HG03565 (cell line): ENCODE measurements at regions not wholly inside any gene's neighbourhood (a gene's known extent, or its start where the extent isn't known, plus 50 kb on each side); places are given as distances from the start of the nearest gene placed in this dataset.

Source experiments
- ATAC-seq: cut with Tn5 transposase; IDR thresholded peaks from one replicate; pipeline ENCODE4 v1.9.1; 2021; ENCODE audit warnings: mild to moderate bottlenecking, moderate library complexity; ENCODE audit not compliant: unreplicated experiment

DNA sequence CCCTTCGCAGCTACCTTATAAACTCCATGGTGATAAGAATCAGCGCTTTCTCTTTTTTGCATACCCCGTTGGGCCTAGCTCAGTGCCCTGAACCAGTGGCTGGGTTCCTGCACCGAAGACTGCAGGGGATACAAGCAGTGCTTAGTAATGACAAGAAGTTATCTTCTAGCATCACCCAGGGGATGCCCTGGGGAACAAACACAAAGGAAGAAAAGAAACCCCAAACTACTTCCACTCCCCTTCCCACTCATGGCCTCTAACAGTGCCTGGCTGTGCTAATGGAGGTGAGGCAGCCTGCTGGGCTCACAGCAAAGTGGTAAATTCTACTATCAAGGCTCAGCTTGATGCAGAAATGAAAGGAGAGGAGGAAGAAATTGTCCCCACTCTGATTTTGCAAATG is 314.7 kb downstream of the TXNL1 start:
- ATAC-seq: no peak

- no peak for ATAC-seq
Observed at GRCh38 chr18:56322406-56322805, 316.0 kb downstream of the TXNL1 start.

- no peak for ATAC-seq
Observed at GRCh38 chr18:56321470-56321869, 316.9 kb downstream of the TXNL1 start.

DNA sequence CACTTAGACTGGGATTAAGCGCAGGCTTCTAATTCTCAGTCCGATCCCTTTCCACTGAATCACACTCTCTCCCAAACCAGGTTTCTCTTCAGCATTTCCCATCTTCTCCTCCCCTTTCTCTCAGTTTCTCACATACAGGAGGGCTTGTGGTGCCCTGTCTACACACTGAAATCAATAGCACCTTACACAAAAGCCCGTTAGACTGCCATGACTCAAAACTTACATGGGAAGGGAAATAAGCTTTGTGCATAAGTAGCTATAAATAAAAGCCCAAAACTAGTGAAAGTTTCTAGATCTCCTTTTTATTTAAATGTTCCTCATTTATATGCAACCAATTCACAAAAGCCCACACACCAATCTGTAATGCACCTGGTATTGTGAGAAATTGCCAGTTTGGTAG is 318.4 kb downstream of the TXNL1 start:
- no peak for ATAC-seq

DNA sequence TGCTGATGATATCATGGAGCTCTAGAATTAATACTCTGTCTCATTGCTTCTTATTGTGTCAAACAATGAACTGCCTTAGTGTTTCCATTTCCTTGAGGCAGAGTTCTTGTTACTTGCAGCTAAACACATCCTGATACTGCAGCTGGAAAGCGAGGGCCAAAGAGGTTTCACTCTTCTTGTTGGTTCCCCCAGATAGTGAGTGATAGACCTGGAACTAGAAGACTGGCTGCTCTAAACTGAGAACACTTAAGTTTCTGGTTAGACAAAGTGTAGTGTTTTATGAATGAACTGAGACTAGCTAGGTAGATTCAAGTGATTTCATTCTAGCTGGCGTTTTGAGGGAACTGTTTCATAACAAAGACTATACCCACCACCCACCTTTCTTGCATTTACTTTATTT is 321.7 kb downstream of the TXNL1 start:
- no peak for ATAC-seq

DNA sequence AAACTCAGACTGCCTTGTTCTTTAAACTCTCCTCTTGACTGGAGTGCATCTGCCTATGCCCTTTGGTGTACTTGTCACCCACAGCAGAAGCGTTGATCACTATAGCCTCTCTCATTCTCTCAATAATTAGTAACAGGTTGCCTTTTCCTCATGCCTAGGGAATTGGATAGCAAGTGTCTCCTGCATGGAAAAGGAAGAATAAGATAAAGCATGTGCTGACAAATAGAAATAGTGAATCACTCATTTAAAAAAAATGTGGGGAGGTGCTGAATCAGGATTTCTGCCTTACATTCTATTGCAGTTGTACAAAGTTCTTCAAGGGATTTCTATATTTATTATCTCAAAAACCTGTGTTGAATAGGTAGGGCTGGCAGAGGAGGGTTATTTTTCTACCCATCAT is 323.0 kb downstream of the TXNL1 start:
- no peak for ATAC-seq

GRCh38 chr18:56314396-56314795 is 324.0 kb downstream of the TXNL1 start:
- ATAC-seq: no peak

GRCh38 chr18:56312551-56313335 is 325.6 kb downstream of the TXNL1 start:
- ATAC-seq: no peak

GRCh38 chr18:56309104-56309503 is 329.3 kb downstream of the TXNL1 start:
- ATAC-seq: no peak

DNA sequence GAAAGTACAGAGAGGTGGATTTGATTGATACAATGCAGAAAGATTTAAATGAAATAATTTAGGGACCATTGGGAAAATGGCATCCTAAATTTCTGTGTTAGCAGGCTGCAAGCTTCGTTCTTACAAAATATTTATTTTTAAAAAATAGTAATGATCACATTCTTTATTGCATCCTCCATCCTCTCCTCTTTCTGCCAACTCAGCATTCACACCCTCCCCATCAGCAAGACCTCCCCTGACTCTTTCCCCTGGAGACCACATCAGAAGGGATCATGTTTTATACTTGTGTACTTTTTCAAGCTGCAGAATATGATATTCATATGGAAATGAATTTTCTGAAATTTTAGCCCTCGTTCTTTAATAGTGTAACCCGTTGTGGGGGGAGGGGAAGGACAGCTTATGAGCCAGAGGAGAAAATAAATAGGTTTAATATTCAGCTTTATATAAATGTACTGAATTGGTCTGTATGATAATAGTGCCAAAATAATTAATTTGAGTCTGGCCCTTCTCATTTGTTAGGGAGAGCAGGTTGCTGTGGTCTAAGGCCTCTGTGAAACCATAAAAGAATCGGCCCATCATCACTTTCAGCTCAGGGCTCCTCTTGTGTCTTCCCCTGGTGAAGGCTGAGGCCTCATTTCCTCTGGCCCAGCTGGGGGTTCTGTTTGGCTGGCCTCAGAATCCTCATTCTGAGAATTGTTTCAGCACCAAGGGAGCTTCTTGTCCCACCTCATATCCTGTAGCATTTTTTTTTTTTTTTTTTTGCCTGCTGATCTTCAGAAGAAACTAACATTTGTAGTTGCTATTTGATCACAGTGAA is 330.8 kb downstream of the TXNL1 start:
- no peak for ATAC-seq

DNA sequence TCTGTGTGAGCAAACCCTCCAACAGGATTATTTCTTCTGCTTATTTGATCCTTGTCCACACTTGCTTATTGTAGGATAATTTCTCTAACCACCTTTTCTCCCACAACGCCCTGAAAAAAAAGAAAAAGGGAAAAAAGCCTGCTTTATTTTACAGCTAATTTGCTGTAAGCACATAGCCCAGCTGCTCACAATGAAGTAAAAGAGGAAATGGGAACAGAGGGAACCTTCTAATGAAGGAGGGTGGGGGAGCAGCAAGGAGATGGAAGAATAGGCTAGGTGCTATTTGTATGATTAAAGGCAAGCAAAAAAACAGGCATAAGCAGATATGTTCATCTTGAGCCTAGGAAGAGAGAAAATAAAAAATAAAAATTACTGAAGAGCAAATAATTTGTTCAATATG is 331.6 kb downstream of the TXNL1 start:
- no peak for ATAC-seq

- no peak for ATAC-seq
Observed at GRCh38 chr18:56305583-56305982, 332.8 kb downstream of the TXNL1 start.

DNA sequence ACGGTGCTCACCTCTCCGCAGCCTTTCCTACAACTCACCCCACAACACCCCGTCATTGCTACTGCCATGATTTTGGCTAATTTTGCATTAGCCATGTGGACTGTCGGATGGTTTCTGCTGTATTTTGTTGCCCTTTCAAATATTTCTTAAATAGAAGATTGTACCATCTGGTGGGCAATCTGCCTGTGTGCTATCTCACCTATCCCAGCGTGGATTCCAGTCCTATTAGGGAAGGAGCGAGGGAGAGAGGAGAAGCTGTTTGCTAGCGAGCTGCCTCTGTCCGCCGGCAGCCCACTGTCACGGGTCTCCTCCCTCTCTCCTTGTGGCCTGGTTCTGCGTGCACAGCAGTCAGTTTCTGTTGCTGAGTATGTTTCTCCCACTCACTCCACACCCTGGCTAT is 336.2 kb downstream of the TXNL1 start:
- ATAC-seq: no peak

DNA sequence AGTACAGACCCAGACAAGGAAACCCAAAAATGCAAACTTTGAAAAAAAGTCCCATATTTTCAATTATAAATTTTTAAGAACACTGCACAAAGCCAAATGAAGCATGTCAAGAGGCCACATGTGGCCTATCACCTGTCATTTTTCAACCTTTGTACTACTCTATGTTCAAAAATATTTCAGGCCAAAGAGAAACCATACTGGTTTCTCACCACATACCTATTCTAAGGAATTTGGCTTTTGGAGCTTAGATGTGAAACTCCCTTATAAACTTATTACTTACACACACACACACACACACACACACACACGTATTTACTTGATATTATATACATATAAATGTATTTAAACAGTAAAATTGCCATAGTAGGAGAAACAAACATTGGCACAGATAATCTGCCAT is 338.7 kb downstream of the TXNL1 start:
- ATAC-seq: no peak

- ATAC-seq: no peak
Observed at GRCh38 chr18:56298935-56299334, 339.5 kb downstream of the TXNL1 start.

DNA sequence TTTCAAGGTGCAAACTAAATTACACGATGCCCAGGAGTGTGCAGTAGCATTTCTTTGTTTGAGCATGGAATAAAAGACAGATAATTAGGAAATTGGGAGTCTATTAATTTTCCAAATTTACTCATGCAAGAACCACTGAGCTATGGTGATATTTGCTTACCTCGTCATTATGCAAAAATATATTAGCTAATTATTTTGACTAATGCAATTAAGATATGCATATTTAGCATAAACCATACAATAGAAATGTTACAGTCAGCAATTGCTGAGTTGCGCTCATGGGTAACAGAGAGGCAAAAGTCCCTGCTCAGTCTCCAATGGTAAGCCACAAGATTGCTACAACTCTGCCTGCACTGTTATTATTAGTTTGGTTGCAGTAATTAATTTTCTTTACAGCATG is 342.0 kb downstream of the TXNL1 start:
- ATAC-seq: no peak

GRCh38 chr18:56294484-56295183 is 343.8 kb downstream of the TXNL1 start:
- ATAC-seq: no peak

- ATAC-seq: no peak
Observed at GRCh38 chr18:56291294-56291693, 347.1 kb downstream of the TXNL1 start.

- no peak for ATAC-seq
Observed at GRCh38 chr18:56289381-56289780, 349.0 kb downstream of the TXNL1 start.

DNA sequence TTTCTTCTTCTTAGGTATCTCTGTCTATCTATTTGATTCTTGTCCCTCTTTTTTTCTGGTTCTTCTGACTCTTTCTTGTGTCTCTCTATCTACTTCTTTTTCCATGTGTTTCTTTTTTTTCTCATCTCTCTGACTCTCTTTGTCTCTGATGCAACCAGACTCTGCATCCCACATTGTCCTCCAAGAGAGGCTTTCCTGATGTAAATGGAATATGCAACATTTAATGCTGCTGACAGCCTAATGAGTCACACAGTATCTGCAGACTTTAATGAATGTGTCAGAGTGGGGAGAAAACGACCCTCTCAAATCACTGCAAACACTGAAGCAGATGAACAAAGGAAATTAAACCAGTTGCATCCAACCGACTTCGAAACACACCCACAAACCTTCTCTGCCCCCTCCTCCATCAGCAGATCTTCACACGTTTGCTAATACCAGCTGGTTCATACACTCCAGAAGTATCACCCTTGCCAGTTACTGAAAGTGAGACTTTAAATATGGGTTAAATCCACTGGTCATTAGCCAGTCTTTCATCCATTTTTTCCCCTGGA is 351.5 kb downstream of the TXNL1 start:
- no peak for ATAC-seq

DNA sequence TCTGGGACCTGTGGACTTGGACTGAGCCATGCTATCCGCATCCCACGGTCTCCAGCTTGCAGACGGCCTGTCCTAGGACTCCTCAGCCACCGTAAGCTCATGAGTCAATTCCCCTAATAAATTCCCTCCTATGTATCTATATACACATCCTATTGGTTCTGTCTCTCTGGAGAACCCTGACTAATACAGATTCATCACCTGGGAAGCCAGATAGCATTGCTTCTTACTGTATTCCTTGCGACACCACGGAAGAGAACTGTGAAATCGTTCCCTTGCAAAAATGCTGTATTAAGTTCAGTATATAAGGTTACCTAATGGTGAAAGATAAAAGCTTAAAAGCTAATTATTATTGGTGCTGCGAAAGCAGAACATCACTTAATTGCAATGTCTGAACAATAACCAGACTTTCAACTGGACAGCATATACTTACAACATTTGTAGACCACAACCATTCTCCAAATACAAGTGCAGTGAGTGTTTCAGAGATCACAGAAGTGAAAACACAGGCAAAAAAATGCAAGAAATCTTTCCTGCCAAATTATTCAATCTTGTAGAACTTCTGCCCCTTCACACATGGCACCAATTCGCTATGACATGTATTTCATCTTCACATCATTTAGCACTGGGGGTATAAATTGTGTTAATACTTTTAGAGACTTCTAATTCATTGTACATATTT is 352.9 kb downstream of the TXNL1 start:
- no peak for ATAC-seq
